Smooth muscle cell of the brain vasculature (primary cell): ENCODE measurements at regions not wholly inside any gene's neighbourhood (a gene's known extent, or its start where the extent isn't known, plus 50 kb on each side); places are given as distances from the start of the nearest gene placed in this dataset.
"Not testable (repeated sequence)": the region's sequence is repeated elsewhere in the genome, so short reads cannot be mapped to it uniquely, and the experiment has no call there.

ENCODE experiments used
- DNase-seq: peaks from one replicate; pipeline ENCODE4 v3.0.0-alpha.2; 2012; ENCODE audit warnings: low read depth, low spot score

DNA sequence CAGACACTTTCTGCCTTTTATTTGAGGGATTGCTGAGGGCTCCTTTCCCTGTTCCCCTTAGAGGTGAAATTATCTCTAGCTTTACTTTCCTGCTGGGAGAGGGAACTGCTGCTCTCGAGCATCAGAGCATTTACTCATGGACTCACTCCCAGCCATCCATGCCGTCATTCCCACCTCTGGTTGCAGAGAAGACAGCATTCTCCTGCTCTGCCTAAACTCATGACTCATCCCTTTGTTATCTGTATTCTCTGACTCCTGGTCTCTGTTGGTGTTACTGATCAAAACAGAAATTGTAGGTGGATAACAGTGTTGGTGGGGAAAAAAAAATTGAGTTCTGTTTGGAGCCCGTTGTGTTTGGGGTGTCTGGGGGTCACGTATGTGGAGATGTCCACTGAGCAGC lies 159.3 kb downstream of the TTC8 start:
- DNase-seq, result peak; percentile 37

DNA sequence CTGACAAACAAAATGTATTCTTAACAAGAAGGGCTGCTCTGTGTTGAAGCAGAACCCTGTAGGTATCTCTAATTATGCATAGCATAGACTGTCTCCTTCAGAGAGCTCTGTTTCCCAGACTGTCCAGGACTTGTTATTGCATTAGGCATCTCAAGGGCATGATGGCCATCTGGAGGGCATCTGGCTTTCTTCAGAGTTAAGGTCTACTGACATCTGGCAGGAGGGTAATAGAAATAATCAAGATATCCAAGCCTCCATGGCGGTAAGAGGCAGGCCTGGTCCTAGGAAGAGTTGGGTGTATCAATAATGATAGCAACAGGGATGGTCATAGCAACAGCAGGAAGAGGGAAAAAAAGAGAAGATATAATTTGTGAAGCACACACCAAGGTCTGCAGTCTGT lies 161.2 kb downstream of the TTC8 start:
- DNase-seq, result no peak

GRCh38 chr14:88986146-88986841 lies 161.8 kb downstream of the TTC8 start:
- no peak for DNase-seq

- not testable (repeated sequence) for DNase-seq
Measured at GRCh38 chr14:88986908-88987307, 162.5 kb downstream of the TTC8 start.

- no peak for DNase-seq
Measured at GRCh38 chr14:88987516-88987915, 163.1 kb downstream of the TTC8 start.

DNA sequence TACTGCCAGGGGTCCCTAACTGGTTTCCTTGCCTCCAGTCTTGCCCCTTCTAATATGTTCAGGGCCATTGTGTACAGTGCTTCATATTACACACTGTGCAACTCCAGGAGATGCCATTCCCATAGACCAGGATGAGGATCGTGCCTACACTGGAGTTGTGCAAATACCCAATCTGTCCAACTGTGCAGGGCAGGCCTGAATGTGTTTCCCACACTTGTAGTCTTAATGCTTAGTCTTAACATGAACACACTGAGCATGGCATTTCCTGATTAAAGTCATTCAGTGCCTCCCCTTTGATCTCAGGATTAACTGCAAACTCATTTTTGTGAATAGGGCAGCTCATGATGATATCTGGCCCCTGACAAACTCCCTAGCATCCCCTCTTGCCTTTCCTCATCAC lies 165.5 kb downstream of the TTC8 start:
- no peak for DNase-seq

DNA sequence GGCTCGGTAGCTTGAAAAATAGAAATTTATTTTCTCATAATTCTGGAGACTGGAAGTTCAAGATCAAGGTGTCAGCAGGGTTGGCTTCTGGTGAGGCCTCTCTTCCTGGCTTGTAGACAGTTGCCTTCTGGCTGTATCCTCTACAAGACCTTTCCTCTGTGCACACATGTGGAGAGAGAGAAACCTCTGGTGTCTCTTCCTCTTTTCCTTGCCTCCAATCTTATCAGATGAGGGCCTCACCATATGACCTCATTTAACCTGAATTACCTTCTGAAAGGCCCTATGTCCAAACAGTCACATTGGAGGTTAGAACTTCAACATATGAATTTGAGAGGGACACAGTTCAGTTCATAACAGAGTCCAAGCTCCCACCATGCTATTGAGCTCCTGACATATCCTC lies 166.4 kb downstream of the TTC8 start:
- DNase-seq, result no peak

DNA sequence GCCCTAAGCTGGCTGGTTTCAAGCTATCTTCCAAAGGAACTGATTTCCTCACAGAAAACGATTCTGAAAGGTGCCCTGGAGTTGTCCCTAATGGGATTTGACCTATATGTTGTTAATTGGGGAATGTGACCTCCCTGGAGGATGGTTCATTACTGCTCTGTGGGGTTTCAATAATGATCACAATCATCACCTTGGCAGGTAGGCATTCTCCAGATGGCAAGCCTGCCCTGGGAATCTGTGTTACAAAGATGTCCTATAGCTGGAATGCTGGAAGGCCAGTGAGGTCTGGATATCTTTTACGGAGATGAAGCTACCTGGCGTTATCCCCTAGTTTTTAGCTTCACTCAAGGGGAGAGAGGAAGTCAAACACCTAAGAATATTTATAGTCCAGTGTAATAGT lies 167.6 kb downstream of the TTC8 start:
- no peak for DNase-seq

- DNase-seq, result no peak
Measured at GRCh38 chr14:88993946-88994345, 169.5 kb downstream of the TTC8 start.

DNA sequence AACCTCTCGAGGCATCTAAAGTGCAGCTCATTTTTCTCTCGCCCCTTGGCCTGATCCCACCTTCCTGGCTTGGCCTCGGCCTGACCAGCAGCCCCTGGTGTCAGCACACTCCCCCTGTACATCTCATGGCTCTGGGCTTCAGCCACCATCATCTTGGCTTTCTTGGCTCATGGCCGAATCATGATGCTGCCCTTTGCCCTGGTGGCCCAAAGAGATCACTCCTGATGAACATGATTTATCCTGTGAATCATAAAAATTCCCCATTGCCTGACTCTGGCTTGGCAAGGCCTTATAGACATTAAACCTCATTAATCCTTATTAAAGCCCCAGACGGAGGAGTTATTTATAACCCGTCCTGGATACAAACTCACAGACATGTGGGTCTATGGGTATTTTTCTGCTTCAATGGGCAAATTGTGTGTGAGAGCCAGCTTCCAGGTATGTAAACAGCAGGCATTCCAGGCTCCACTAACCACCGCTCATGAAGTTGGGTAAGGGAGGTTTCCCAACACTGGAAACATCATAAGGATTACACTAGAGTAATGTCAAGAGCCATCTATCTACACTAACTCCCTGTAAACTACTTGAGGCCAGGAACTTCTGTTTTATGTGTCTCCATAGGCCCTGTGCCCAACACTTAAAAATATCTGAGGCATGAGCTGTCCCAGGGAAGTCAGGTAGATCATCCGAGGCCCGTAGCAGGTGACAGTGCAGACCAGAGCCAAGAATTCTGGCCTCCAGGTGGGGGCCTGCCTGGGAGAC lies 171.2 kb downstream of the TTC8 start:
- DNase-seq, result no peak

DNA sequence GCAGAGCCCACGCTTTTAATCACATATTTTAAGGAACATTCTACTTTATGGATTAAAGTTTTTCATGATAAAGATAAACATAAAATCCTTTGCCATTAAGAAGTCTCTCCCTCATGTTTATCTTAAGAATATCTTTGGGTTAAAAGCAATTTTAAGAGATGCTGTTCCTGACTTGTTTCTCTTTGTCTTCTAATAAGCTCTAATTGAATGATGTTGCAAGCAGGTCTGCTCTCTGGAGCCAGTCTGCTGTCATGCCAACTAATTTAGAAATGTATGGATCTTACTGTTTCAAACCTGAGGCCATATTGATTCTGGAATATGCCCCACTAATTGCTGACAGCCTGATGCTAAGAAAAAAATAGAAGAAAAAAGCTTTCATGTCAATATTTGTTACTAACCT lies 173.6 kb downstream of the TTC8 start:
- no peak for DNase-seq

- DNase-seq, result no peak
Measured at GRCh38 chr14:88999137-88999536, 174.7 kb downstream of the TTC8 start.

- DNase-seq, result peak; percentile 72
Measured at GRCh38 chr14:89000007-89000942, 175.8 kb downstream of the TTC8 start.

GRCh38 chr14:89004166-89004565 lies 179.7 kb downstream of the TTC8 start:
- no peak for DNase-seq

DNA sequence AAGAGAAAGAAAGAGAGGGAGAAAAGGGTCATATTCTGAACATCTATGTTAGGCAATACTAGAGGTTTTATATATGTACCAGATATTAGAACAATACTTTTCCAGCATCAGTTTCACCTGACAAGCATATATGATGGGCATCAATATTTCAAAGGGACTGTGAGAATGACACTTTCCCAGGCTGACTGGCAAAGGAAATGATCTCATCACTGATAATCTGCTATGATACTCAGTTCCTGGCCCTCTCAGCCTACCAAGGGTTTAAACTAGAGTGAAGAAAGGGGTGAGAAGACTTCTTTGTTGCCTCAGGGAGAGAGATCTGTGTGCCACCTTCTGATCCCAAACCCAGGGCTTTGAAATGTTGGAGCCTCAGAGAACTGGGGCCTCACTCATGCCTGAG lies 183.5 kb downstream of the TTC8 start:
- no peak for DNase-seq

DNA sequence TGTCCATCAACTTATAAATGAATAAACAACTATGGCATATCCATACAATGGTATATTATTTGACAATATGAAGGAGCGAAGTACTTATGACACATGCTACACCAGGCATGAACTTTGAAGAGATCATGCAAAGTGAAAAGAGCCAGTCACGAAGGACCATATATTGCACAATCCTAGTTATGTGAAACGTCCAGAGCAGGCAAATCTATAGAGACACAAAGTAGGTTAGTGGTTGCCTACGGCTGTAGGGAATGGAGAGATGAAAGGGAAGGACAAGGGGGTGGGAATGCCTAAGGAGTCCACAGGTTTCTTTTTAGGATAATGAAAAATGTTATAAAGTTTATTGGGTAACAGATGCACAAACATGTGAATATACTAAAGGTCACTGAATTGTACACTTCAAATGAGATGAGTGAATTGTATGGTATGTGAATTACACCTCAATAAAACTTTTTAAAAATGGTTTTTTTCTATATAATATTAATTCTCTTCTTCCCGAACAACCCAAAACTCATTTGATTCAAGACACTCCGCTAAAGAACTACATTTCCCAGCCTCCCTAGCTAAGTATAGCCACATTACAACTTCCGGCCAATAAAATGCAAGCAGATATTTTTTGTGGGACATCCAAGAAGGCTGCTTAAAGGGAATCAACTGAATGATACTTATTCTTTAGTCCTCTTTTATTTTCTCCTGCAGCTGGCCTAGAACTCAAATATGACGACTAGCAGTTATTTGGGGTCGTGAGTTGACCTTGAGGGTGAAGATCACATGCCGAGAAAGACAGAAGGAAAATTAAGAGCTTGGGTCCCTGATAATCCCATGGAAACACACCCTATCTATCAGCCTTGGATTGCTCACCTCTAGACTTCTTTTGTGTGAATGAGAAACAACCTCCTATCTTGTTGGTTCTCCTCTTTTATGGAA lies 187.2 kb downstream of the TTC8 start:
- no peak for DNase-seq

DNA sequence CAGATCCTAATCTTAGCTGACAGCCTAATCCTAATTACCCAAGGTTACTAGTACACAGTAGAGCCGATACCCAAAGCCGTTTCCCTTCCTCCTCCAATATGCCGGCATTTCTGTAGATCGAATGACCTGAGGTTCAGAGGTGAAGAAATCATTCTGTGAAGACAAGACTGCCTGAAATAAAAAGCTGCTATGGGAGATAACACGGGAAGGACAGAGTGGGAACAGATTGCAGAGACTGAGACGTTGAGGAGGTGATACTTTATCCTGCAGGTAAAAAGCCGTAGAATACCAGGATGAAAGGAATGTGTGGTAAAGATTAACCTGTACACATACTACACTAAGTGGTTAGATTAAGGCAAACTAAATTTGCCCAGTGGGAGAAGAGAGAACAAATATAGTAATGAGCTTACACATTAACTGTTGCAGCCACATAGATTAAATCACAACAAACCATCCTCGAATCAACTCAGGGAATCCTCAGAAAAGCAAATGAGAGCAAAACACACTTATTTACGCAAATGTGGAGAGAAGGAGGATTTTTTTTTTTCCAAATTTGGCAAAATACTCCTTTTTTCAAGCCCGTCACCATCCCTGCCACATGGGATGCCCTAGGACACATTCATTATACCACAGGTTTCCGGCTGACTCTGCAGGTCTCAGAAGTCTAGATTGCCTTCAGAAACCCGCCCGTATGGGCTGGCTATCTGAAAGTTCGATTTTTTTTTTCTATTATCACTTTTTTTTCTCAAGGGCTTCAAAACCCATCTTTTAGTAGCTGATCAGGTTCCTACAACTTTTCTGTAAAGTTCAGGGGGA lies 188.0 kb downstream of the TTC8 start:
- no peak for DNase-seq

- no peak for DNase-seq
Measured at GRCh38 chr14:89013098-89013504, 188.7 kb downstream of the TTC8 start.

DNA sequence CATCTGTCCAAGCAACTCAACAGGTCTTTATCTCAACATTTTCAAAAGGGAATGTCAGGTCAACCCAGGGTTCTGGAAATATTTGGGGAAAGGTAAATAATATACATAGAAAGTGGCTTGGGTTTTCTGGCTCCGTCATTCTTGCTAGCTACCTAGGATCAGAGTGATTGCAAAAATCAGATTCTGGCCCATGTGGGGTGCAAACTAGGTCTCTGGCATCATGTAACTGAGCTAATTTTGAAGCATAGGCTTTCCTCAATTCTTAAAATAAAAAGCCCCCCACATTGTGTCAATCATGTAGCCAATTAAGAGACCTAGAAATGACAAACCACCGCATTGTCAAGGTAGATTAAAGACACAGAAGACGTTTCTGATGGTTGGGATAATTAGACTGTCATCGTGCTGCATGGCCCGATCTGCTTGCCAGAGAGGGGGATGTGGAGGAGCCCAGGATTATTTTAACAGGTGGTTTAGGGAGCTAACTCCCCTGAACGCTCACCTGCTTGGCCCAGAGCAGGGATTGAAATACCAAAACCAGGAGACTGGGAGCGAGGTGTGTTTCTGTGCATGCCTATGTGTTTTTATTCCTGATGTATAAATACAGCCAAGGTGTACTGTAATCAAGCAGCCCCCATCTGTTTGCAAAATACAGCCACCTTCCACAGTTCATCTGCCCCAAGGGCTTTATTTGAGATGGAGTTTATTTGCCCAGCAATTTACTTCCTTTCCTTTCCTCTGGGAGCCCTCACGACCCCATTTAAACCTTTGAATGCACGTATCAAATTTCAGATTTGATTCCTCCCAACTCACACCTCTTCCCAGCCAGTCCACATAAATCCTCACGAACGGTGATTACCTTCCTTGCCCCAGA lies 189.5 kb downstream of the TTC8 start:
- DNase-seq, result no peak

GRCh38 chr14:89014569-89014850 lies 190.1 kb downstream of the TTC8 start:
- no peak for DNase-seq
